GM12878 (cell line): ENCODE measurements at regions not wholly inside any gene's neighbourhood (a gene's known extent, or its start where the extent isn't known, plus 50 kb on each side); places are given as distances from the start of the nearest gene placed in this dataset.

Experiments used
- ATAC-seq: fragments of 200-7000 bp; cut with Tn5 transposase; 3 replicates; pipeline ENCODE4 v1.9.1; 2020; ENCODE audit warnings: mild to moderate bottlenecking, moderate library complexity
- BruUV-seq: library from RNA; stranded (reverse); fragments of 400-500 nt; replicated peaks from 2 replicates; lab custom pipeline; 2021; lab: Mats Ljungman, UMichigan
- CTCF ChIA-PET: fragments of 300-600 bp; sonication (Branson Sonifier 250); formaldehyde crosslinking; extraction: SDS; loops from one replicate; lab custom pipeline; 2021; ENCODE audit warnings: inconsistent platforms; lab: Yijun Ruan, JAX
- POLR2A ChIA-PET: fragments of 350-600 bp; formaldehyde crosslinking; extraction: SDS; loops from one replicate; lab custom pipeline; 2021; ENCODE audit warnings: inconsistent platforms; lab: Charles Lee
- RAD21 ChIA-PET: fragments of 300-600 bp; sonication (Branson Sonifier 250); formaldehyde crosslinking; loops from one replicate; lab custom pipeline; 2023; ENCODE audit warnings: antibody characterized with exemption; ENCODE audit not compliant: unreplicated experiment; lab: Charles Lee
- SMC1A ChIA-PET: fragments of 300-600 bp; sonication (Branson Sonifier 250); formaldehyde crosslinking; loops from one replicate; lab custom pipeline; 2023; ENCODE audit not compliant: unreplicated experiment, uncharacterized antibody; lab: Charles Lee
- DNase-seq: peaks from one replicate; pipeline ENCODE4 v3.0.0-alpha.2; 2011; ENCODE audit warnings: low read depth, low spot score
- FAIRE-seq: peaks from 3 replicates; lab custom pipeline; 2011; peaks lifted over from hg19 to GRCh38; lab: Jason Lieb, UNC
- H2AFZ ChIP-seq: 2 replicates; pipeline ENCODE4 v1.6.0; 2011; ENCODE audit warnings: low read depth, low read length, control low read depth; ENCODE audit not compliant: control insufficient read depth
- H3K27ac ChIP-seq: 2 replicates; pipeline ENCODE4 v1.5.1; 2011; ENCODE audit warnings: control low read depth; ENCODE audit not compliant: control insufficient read depth, insufficient read depth
- H3K27me3 ChIP-seq, 2 experiments: replicated peaks in 1 of 2; 2 replicates each; pipeline versions ENCODE4 v1.6.0 to v1.6.1; 2011; ENCODE audit warnings: low read length in 1 of 2; ENCODE audit not compliant: control insufficient read depth in 2 of 2, insufficient read depth in 2 of 2
- H3K36me3 ChIP-seq, 2 experiments: 2 replicates each; pipeline ENCODE4 v1.5.1; 2011; ENCODE audit warnings: low read length in 1 of 2; ENCODE audit not compliant: control insufficient read depth in 2 of 2, insufficient read depth in 2 of 2
- H3K4me1 ChIP-seq: 2 replicates; pipeline ENCODE4 v1.6.1; 2011; ENCODE audit warnings: mild to moderate bottlenecking, low read length, moderate library complexity, mixed read lengths; ENCODE audit not compliant: control insufficient read depth, insufficient read depth
- H3K4me2 ChIP-seq: 2 replicates; pipeline ENCODE4 v1.6.0; 2011; ENCODE audit warnings: control low read depth; ENCODE audit not compliant: control insufficient read depth, insufficient read depth
- H3K4me3 ChIP-seq: fragments of 200-600 bp; sonication (generic); 2 replicates; pipeline ENCODE4 v1.5.1; 2016
- H3K79me2 ChIP-seq: 2 replicates; pipeline ENCODE4 v1.6.0; 2011; ENCODE audit warnings: low read length; ENCODE audit not compliant: control insufficient read depth, insufficient read depth
- H3K9ac ChIP-seq: 2 replicates; pipeline ENCODE4 v1.8.0; 2011; ENCODE audit warnings: low read length, control low read depth, mixed read lengths; ENCODE audit not compliant: control insufficient read depth, insufficient read depth
- H3K9me3 ChIP-seq: replicated peaks from 3 replicates; pipeline ENCODE4 v1.5.1; 2011; ENCODE audit warnings: mild to moderate bottlenecking, low read length; ENCODE audit not compliant: control insufficient read depth, insufficient read depth
- H4K20me1 ChIP-seq: 2 replicates; pipeline ENCODE4 v1.6.0; 2011; ENCODE audit not compliant: control insufficient read depth, insufficient read depth
- ATF7 ChIP-seq: fragments of 450-650 bp; IDR thresholded peaks from 2 replicates; pipeline ENCODE4 v1.6.1; 2016; ENCODE audit warnings: low read depth, mild to moderate bottlenecking
- HDAC6 ChIP-seq: fragments of 200-600 bp; sonication (generic); IDR thresholded peaks from one replicate; pipeline ENCODE4 v1.8.0; 2017; ENCODE audit warnings: antibody characterized with exemption; ENCODE audit not compliant: unreplicated experiment
- HDGF ChIP-seq: fragments of 450-650 bp; IDR thresholded peaks from 2 replicates; pipeline ENCODE4 v1.6.1; 2016; ENCODE audit warnings: antibody characterized with exemption
- IKZF2 ChIP-seq, 2 experiments: fragments of 450-650 bp; IDR thresholded peaks; 2 replicates each; pipeline ENCODE4 v1.6.1; 2017; ENCODE audit warnings: mild to moderate bottlenecking in 2 of 2, moderate library complexity in 2 of 2
- NFYB ChIP-seq: IDR thresholded peaks from 2 replicates; pipeline ENCODE4 v1.6.1; 2011; ENCODE audit warnings: low read depth, mild to moderate bottlenecking, low read length, improper control_type of control experiment, moderate library complexity; ENCODE audit not compliant: insufficient read depth
- RAD21 ChIP-seq: IDR thresholded peaks from 2 replicates; pipeline ENCODE4 v1.6.1; 2011; ENCODE audit warnings: mild to moderate bottlenecking, low read depth, low read length, moderate library complexity; ENCODE audit not compliant: insufficient read depth
- RCOR1 ChIP-seq: conservative IDR thresholded peaks from 2 replicates; pipeline ENCODE4 v1.6.1; 2012; ENCODE audit warnings: low read depth, low read length, improper control_type of control experiment
- RFX5 ChIP-seq: IDR thresholded peaks from 2 replicates; pipeline ENCODE4 v1.6.1; 2011; ENCODE audit warnings: low read depth, low read length, improper control_type of control experiment
- SIN3A ChIP-seq: IDR thresholded peaks from 2 replicates; pipeline ENCODE4 v1.6.1; 2012; ENCODE audit warnings: low read depth, low read length, improper control_type of control experiment
- SMC3 ChIP-seq: IDR thresholded peaks from 2 replicates; pipeline ENCODE4 v1.6.1; 2011; ENCODE audit warnings: low read length, improper control_type of control experiment, borderline replicate concordance
- SRF ChIP-seq, 2 experiments: IDR thresholded peaks; 2 replicates each; pipeline ENCODE4 v1.6.1; 2011; ENCODE audit warnings: low read depth in 2 of 2, low read length in 2 of 2, mild to moderate bottlenecking in 1 of 2, moderate library complexity in 1 of 2
- SUZ12 ChIP-seq: fragments of 200-600 bp; sonication (generic); IDR thresholded peaks from one replicate; pipeline ENCODE4 v1.6.1; 2018; ENCODE audit warnings: antibody characterized with exemption, mild to moderate bottlenecking; ENCODE audit not compliant: unreplicated experiment
- TCF12 ChIP-seq: IDR thresholded peaks from 2 replicates; pipeline ENCODE4 v1.6.1; 2011; ENCODE audit warnings: low read depth, mild to moderate bottlenecking, low read length
- TCF3 ChIP-seq: IDR thresholded peaks from 2 replicates; pipeline ENCODE4 v1.6.1; 2012; ENCODE audit warnings: low read depth, mild to moderate bottlenecking, low read length, borderline replicate concordance; ENCODE audit not compliant: insufficient read depth
- ZNF207 ChIP-seq: fragments of 450-650 bp; IDR thresholded peaks from 2 replicates; pipeline ENCODE4 v1.6.1; 2014; ENCODE audit warnings: antibody characterized with exemption, mild to moderate bottlenecking, borderline replicate concordance
- ZNF217 ChIP-seq: fragments of 450-650 bp; IDR thresholded peaks from 2 replicates; pipeline ENCODE4 v1.6.1; 2017; ENCODE audit warnings: antibody characterized with exemption, mild to moderate bottlenecking
- WGBS: methylation state at CpG from one replicate; pipeline ENCODE4 v1.1.6; 2016; ENCODE audit warnings: low lambda C conversion rate; ENCODE audit not compliant: insufficient replicate concordance, insufficient coverage; ENCODE audit errors: missing lambda C conversion rate; 5-methylcytosine and 5-hydroxymethylcytosine counted together
- in situ Hi-C: fragments of 300-500 bp; cut with MboI; formaldehyde crosslinking; loops from 9 replicates; pipeline ENCODE4 v1.14.3; 2018; ENCODE audit warnings: mixed read lengths
- intact Hi-C: fragments of 100-400 bp; cut with micrococcal nuclease; formaldehyde crosslinking; loops from one replicate; pipeline ENCODE4 v1.14.2; 2022; ENCODE audit not compliant: unreplicated experiment
- TF ChIP-seq, protein P1 (sequence below): IDR thresholded peaks from 2 replicates; pipeline ENCODE4 v1.6.1; 2011; ENCODE audit warnings: low read depth, mild to moderate bottlenecking, low read length, moderate library complexity, borderline replicate concordance; ENCODE audit errors: extremely low read depth

DNA sequence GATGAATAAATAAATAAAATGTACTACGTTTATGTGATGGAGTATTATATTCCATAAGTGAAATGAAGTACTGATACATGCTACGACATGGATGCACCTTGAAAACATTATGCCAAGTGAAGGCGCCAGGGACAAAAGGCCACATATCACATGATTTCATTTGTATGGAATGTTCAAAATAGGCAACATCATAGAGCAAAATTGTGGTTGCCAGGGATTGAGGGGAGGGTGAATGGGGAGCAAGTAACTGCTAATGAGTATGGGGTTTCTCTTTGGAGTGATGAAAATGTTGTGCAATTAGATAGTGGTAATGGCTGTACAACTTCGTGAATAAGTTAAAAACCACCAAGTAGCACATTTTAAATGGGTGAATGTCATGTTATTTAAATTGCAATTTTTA, 132.8 kb downstream of the SLC38A4 start:
- no TSS peak for BruUV-seq
- TF ChIP-seq ZNF217 (no peak), SRF (IDR thresholded peaks at IDR 0.05; ENCODE audit: low read depth in 2 of 2, low read length in 2 of 2) (no peak), HDAC6 (no peak), SIN3A (no peak), RAD21 (no peak), NFYB (no peak), TCF3 (no peak), ZNF207 (no peak), SMC3 (no peak), ATF7 (no peak), HDGF (no peak), SUZ12 (no peak), RCOR1 (no peak), TCF12 (no peak), IKZF2 (IDR thresholded peaks at IDR 0.05) (no peak), RFX5 (no peak)
- TF ChIP-seq, protein P1, sequence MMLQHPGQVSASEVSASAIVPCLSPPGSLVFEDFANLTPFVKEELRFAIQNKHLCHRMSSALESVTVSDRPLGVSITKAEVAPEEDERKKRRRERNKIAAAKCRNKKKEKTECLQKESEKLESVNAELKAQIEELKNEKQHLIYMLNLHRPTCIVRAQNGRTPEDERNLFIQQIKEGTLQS: no peak
- no peak for FAIRE-seq
- H3K27ac ChIP-seq: no peak overlapping the region
- RAD21 ChIA-PET: no interaction called here
- in situ Hi-C loops (no loop called here), intact Hi-C loops (no loop called here)
- H2AFZ ChIP-seq: no peak overlapping the region
- H3K79me2 ChIP-seq: no peaks in the 10 kb centered on the region
- H3K27me3 ChIP-seq: no peaks in the 10 kb centered on the region
- SMC1A ChIA-PET: no interaction called here
- H3K9ac ChIP-seq: no peak overlapping the region
- no peaks in the 10 kb centered on the region for H3K9me3 ChIP-seq
- H3K4me1 ChIP-seq: no peaks in the 10 kb centered on the region
- 48% methylated on average over 4 of the region's 4 CpGs for WGBS
- H3K36me3 ChIP-seq: no peaks in the 10 kb centered on the region
- no peak overlapping the region for H3K4me3 ChIP-seq
- no peak overlapping the region for H3K4me2 ChIP-seq
- no peaks in the 10 kb centered on the region for H4K20me1 ChIP-seq
- POLR2A ChIA-PET: no interaction called here
- no peak for ATAC-seq
- no peak for DNase-seq
- CTCF ChIA-PET: no interaction called here
